ENCODE measurements at regions not wholly inside any gene's neighbourhood (a gene's known extent, or its start where the extent isn't known, plus 50 kb on each side); places are given as distances from the start of the nearest gene placed in this dataset.

DNA sequence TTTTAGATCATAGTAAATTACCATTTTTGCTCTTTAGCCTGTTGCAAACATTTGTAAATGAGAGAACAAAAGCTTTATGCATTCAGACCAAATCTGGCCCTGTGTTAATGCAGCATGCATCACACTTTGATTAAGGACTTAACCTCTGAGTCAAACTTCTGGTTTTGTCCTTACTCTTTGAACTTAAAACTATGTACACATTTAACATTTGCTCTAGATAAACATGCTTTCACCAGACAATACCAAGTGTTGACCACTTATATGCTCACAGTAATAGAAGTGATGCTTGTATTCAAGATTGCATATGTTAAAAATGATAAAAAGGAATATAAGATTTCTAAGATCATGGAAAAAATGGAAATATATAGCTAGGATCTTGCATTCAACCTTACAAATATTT lies 1095.3 kb downstream of the ADGRL2 start:
- TF ChIP-seq MAX (CRISPR knock-in tag; IDR thresholded peaks at IDR 0.05), result no peak
- TF ChIP-seq, protein P1, sequence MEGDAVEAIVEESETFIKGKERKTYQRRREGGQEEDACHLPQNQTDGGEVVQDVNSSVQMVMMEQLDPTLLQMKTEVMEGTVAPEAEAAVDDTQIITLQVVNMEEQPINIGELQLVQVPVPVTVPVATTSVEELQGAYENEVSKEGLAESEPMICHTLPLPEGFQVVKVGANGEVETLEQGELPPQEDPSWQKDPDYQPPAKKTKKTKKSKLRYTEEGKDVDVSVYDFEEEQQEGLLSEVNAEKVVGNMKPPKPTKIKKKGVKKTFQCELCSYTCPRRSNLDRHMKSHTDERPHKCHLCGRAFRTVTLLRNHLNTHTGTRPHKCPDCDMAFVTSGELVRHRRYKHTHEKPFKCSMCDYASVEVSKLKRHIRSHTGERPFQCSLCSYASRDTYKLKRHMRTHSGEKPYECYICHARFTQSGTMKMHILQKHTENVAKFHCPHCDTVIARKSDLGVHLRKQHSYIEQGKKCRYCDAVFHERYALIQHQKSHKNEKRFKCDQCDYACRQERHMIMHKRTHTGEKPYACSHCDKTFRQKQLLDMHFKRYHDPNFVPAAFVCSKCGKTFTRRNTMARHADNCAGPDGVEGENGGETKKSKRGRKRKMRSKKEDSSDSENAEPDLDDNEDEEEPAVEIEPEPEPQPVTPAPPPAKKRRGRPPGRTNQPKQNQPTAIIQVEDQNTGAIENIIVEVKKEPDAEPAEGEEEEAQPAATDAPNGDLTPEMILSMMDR (IDR thresholded peaks at IDR 0.05), result no peak
- TF ChIP-seq MXD4 (CRISPR knock-in tag; IDR thresholded peaks at IDR 0.05; ENCODE audit: borderline replicate concordance), result no peak
- no peak for TF ChIP-seq NFATC4 (CRISPR knock-in tag; IDR thresholded peaks at IDR 0.05)
- TF ChIP-seq ATF1 (CRISPR knock-in tag; IDR thresholded peaks at IDR 0.05), result no peak
- TF ChIP-seq MYBL2 (CRISPR knock-in tag; IDR thresholded peaks at IDR 0.05), result no peak
- no peak for TF ChIP-seq ZNF232 (CRISPR knock-in tag; IDR thresholded peaks at IDR 0.05)
- TF ChIP-seq RELA (CRISPR knock-in tag; IDR thresholded peaks at IDR 0.05; ENCODE audit: borderline replicate concordance), result no peak
- TF ChIP-seq CBFB (CRISPR knock-in tag; IDR thresholded peaks at IDR 0.05; ENCODE audit: low read depth), result no peak
- TF ChIP-seq, protein P2, sequence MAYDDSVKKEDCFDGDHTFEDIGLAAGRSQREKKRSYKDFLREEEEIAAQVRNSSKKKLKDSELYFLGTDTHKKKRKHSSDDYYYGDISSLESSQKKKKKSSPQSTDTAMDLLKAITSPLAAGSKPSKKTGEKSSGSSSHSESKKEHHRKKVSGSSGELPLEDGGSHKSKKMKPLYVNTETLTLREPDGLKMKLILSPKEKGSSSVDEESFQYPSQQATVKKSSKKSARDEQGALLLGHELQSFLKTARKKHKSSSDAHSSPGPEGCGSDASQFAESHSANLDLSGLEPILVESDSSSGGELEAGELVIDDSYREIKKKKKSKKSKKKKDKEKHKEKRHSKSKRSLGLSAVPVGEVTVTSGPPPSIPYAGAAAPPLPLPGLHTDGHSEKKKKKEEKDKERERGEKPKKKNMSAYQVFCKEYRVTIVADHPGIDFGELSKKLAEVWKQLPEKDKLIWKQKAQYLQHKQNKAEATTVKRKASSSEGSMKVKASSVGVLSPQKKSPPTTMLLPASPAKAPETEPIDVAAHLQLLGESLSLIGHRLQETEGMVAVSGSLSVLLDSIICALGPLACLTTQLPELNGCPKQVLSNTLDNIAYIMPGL (CRISPR knock-in tag; IDR thresholded peaks at IDR 0.05), result no peak
- TF ChIP-seq ZNF121 (CRISPR knock-in tag; IDR thresholded peaks at IDR 0.05), result no peak
- TF ChIP-seq E2F5 (CRISPR knock-in tag; IDR thresholded peaks at IDR 0.05), result no peak
